ENCODE measurements at regions not wholly inside any gene's neighbourhood (a gene's known extent, or its start where the extent isn't known, plus 50 kb on each side); places are given as distances from the start of the nearest gene placed in this dataset.
"Not testable (repeated sequence)": the region's sequence is repeated elsewhere in the genome, so short reads cannot be mapped to it uniquely, and the experiment has no call there.

DNA sequence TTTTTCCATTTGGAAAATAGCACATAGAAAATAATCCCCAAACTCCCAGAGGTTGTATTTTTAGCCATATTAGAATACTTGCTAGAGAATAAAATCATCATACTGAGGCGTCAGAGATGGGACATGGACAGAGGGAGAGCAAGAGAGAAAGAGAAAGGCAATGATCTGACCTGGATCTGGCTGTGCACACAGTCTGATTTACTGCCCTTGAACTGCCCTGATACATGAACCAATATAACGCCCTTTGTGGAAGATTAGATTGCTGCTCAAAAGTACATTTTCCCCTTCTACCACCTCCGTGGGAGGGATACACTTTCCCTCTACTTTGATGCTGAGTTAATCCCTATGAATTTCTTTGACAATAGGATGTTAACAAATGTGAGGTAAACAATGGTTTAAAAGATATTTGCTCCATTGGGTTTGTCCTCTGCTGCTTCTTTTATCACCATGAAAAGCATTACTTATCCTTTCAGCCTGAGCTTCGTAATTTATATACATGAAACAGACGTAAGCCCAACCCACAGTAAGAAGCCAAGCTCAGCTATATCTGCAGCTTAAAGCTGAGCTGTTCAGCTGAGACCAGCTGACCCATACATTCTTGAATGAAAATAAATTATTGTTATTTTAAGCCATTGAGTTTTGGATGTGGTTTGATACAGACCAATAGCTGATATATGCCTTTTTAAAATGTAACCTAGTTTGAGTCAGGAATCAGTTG, 1664.6 kb upstream of the CELF4 start:
- intact Hi-C loops (cut with DNase I): no loop called here
- DNase-seq (no peak), FAIRE-seq (no peak)
- Histone ChIP-seq H3K4me1 (ENCODE audit: control insufficient read depth in 2 of 3, insufficient read depth in 2 of 3, low read depth in 1 of 3, low read length in 3 of 3) (no peaks in the 10 kb centered on the region), H3K36me3 (ENCODE audit: control insufficient read depth in 2 of 3, insufficient read depth in 3 of 3, low read length in 3 of 3) (no peaks in the 10 kb centered on the region), H3K9me3 (ENCODE audit: control insufficient read depth in 2 of 3, insufficient read depth in 1 of 3, low read length in 3 of 3) (no peaks in the 10 kb centered on the region), H3K27ac (ENCODE audit: low read depth in 2 of 2, low read length in 2 of 2) (no peak overlapping the region), H3K27me3 (ENCODE audit: control insufficient read depth, insufficient read depth, low read length) (no peaks in the 10 kb centered on the region), H3K4me3 (ENCODE audit: low read length in 3 of 3) (no peak overlapping the region), H3K9ac (ENCODE audit: low read length in 3 of 3) (no peak overlapping the region)
- no peak for TF ChIP-seq CTCF (IDR thresholded peaks at IDR 0.05; ENCODE audit: borderline replicate concordance, extremely low read depth, insufficient read depth)

GRCh38 chr18:39227769-39228168, 1662.2 kb upstream of the CELF4 start:
- intact Hi-C loops (cut with DNase I); H3K36me3 ChIP-seq (ENCODE audit: control insufficient read depth in 2 of 3, insufficient read depth in 3 of 3, low read length in 3 of 3); DNase-seq; H3K27me3 ChIP-seq (ENCODE audit: control insufficient read depth, insufficient read depth, low read length); H3K9ac ChIP-seq (ENCODE audit: low read length in 3 of 3); H3K9me3 ChIP-seq (ENCODE audit: control insufficient read depth in 2 of 3, insufficient read depth in 1 of 3, low read length in 3 of 3); FAIRE-seq; H3K4me1 ChIP-seq (ENCODE audit: control insufficient read depth in 2 of 3, insufficient read depth in 2 of 3, low read depth in 1 of 3, low read length in 3 of 3); H3K27ac ChIP-seq (ENCODE audit: low read depth in 2 of 2, low read length in 2 of 2); H3K4me3 ChIP-seq (ENCODE audit: low read length in 3 of 3): not testable (repeated sequence)

- H3K9me3 ChIP-seq (ENCODE audit: control insufficient read depth in 2 of 3, insufficient read depth in 1 of 3, low read length in 3 of 3): no peaks in the 10 kb centered on the region
- TF ChIP-seq CTCF (IDR thresholded peaks at IDR 0.05; ENCODE audit: borderline replicate concordance, extremely low read depth, insufficient read depth): no peak
- H3K36me3 ChIP-seq (ENCODE audit: control insufficient read depth in 2 of 3, insufficient read depth in 3 of 3, low read length in 3 of 3): no peaks in the 10 kb centered on the region
- no peak overlapping the region for H3K4me3 ChIP-seq (ENCODE audit: low read length in 3 of 3)
- no peak for DNase-seq
- no peaks in the 10 kb centered on the region for H3K27me3 ChIP-seq (ENCODE audit: control insufficient read depth, insufficient read depth, low read length)
- H3K4me1 ChIP-seq (ENCODE audit: control insufficient read depth in 2 of 3, insufficient read depth in 2 of 3, low read depth in 1 of 3, low read length in 3 of 3): no peaks in the 10 kb centered on the region
- no peak for FAIRE-seq
- no peak overlapping the region for H3K27ac ChIP-seq (ENCODE audit: low read depth in 2 of 2, low read length in 2 of 2)
- H3K9ac ChIP-seq (ENCODE audit: low read length in 3 of 3): no peak overlapping the region
- intact Hi-C loops (cut with DNase I): no loop called here
Observed at GRCh38 chr18:39225373-39225772, 1659.8 kb upstream of the CELF4 start.

- Histone ChIP-seq H3K4me3 (ENCODE audit: low read length in 3 of 3) (no peak overlapping the region), H3K27ac (ENCODE audit: low read depth in 2 of 2, low read length in 2 of 2) (no peak overlapping the region), H3K9ac (ENCODE audit: low read length in 3 of 3) (no peak overlapping the region), H3K27me3 (ENCODE audit: control insufficient read depth, insufficient read depth, low read length) (no peaks in the 10 kb centered on the region), H3K9me3 (ENCODE audit: control insufficient read depth in 2 of 3, insufficient read depth in 1 of 3, low read length in 3 of 3) (no peaks in the 10 kb centered on the region), H3K4me1 (ENCODE audit: control insufficient read depth in 2 of 3, insufficient read depth in 2 of 3, low read depth in 1 of 3, low read length in 3 of 3) (no peaks in the 10 kb centered on the region), H3K36me3 (ENCODE audit: control insufficient read depth in 2 of 3, insufficient read depth in 3 of 3, low read length in 3 of 3) (no peaks in the 10 kb centered on the region)
- DNase-seq: no peak
- FAIRE-seq: no peak
- TF ChIP-seq CTCF (IDR thresholded peaks at IDR 0.05; ENCODE audit: borderline replicate concordance, extremely low read depth, insufficient read depth): no peak
- intact Hi-C loops (cut with DNase I): no loop called here
Observed at GRCh38 chr18:39223283-39223682, 1657.7 kb upstream of the CELF4 start.
